H1 (cell line): ENCODE measurements at regions not wholly inside any gene's neighbourhood (a gene's known extent, or its start where the extent isn't known, plus 50 kb on each side); places are given as distances from the start of the nearest gene placed in this dataset.

ENCODE experiments used
- CTCF ChIA-PET: fragments of 300-600 bp; sonication (Branson Sonifier 250); formaldehyde crosslinking; loops from one replicate; lab custom pipeline; 2021; ENCODE audit not compliant: partially characterized antibody; lab: Charles Lee
- POLR2A ChIA-PET: fragments of 300-600 bp; sonication (Branson Sonifier 250); formaldehyde crosslinking; loops from one replicate; lab custom pipeline; 2021; ENCODE audit warnings: inconsistent platforms; ENCODE audit not compliant: partially characterized antibody; lab: Charles Lee
- DNase-seq, 2 experiments: peaks; one replicate each; pipeline versions ENCODE4 v3.0.0 to v3.0.0-alpha.2; 2010 to 2022; ENCODE audit warnings: low spot score in 2 of 2, low read depth in 1 of 2, mixed read lengths in 1 of 2
- FAIRE-seq: peaks from 2 replicates; lab custom pipeline; 2011; peaks lifted over from hg19 to GRCh38; lab: Jason Lieb, UNC
- H2AFZ ChIP-seq: 2 replicates; pipeline ENCODE4 v1.8.1; 2012; ENCODE audit warnings: low read length, inconsistent platforms
- H2AK5ac ChIP-seq: 2 replicates; pipeline ENCODE4 v1.6.1; 2013; ENCODE audit warnings: low read depth, low read length
- H2BK120ac ChIP-seq: replicated peaks from 2 replicates; pipeline ENCODE3; 2013; ENCODE audit warnings: low read depth, low read length, inconsistent platforms
- H2BK12ac ChIP-seq: 2 replicates; pipeline ENCODE4 v1.6.1; 2013; ENCODE audit warnings: low read depth, low read length
- H2BK15ac ChIP-seq: 2 replicates; pipeline ENCODE4 v1.6.1; 2013; ENCODE audit warnings: low read length
- H2BK20ac ChIP-seq: 2 replicates; pipeline ENCODE4 v1.6.1; 2013; ENCODE audit warnings: low read length
- H2BK5ac ChIP-seq: 2 replicates; pipeline ENCODE4 v1.6.1; 2013; ENCODE audit warnings: low read depth, low read length
- H3K14ac ChIP-seq: 2 replicates; pipeline ENCODE4 v1.6.1; 2013; ENCODE audit warnings: inconsistent platforms; ENCODE audit not compliant: insufficient read length
- H3K18ac ChIP-seq: 2 replicates; pipeline ENCODE4 v1.6.1; 2013; ENCODE audit warnings: low read length; ENCODE audit errors: extremely low read depth
- H3K23ac ChIP-seq: 2 replicates; pipeline ENCODE4 v1.6.1; 2013; ENCODE audit warnings: inconsistent platforms; ENCODE audit not compliant: insufficient read length
- H3K23me2 ChIP-seq: 2 replicates; pipeline ENCODE4 v1.6.1; 2013; ENCODE audit warnings: low read depth, low read length
- H3K27ac ChIP-seq: 2 replicates; pipeline ENCODE4 v1.6.1; 2011; ENCODE audit warnings: low read depth, low read length, inconsistent platforms
- H3K27me3 ChIP-seq, 4 experiments: replicated peaks in 1 of 4; 1 replicate in 1 of 4; 2 replicates in 3 of 4; pipeline versions ENCODE4 v1.6.1 to v1.8.1; 2011 to 2013; ENCODE audit warnings: low read length in 3 of 4, mild to moderate bottlenecking in 3 of 4, inconsistent platforms in 2 of 4, mixed read lengths in 2 of 4, moderate library complexity in 1 of 4; ENCODE audit not compliant: control insufficient read depth in 3 of 4, insufficient read depth in 3 of 4; ENCODE audit errors: extremely low read depth in 1 of 4
- H3K36me3 ChIP-seq, 4 experiments: 2 replicates each; pipeline versions ENCODE4 v1.6.1 to v1.8.1; 2011 to 2013; ENCODE audit warnings: mild to moderate bottlenecking in 4 of 4, low read length in 3 of 4, moderate library complexity in 2 of 4, control low read depth in 1 of 4, inconsistent platforms in 1 of 4; ENCODE audit not compliant: insufficient read depth in 4 of 4, control insufficient read depth in 2 of 4
- H3K4ac ChIP-seq: replicated peaks from 2 replicates; pipeline ENCODE3; 2013; ENCODE audit warnings: low read length, low read depth, mixed read lengths, inconsistent platforms; ENCODE audit not compliant: insufficient read length
- H3K4me1 ChIP-seq, 4 experiments: replicated peaks in 1 of 4; 1 replicate in 1 of 4; 2 replicates in 3 of 4; pipeline versions ENCODE4 v1.6.1 to v1.8.1; 2011 to 2013; ENCODE audit warnings: low read length in 3 of 4, inconsistent platforms in 2 of 4, mixed read lengths in 1 of 4; ENCODE audit not compliant: insufficient read depth in 4 of 4, control insufficient read depth in 3 of 4
- H3K4me2 ChIP-seq, 2 experiments: 2 replicates each; pipeline versions ENCODE4 v1.6.1 to v1.8.1; 2011 to 2013; ENCODE audit warnings: low read depth in 2 of 2, low read length in 2 of 2, control low read depth in 1 of 2, inconsistent platforms in 1 of 2, mild to moderate bottlenecking in 1 of 2; ENCODE audit not compliant: insufficient read depth in 1 of 2
- H3K4me3 ChIP-seq, 4 experiments: fragments of 200-600, 300-600 bp in 1 of 4; sonication (generic), shearing (Covaris generic), sonication (Bioruptor Twin) in 1 of 4; 2 replicates each; pipeline versions ENCODE4 v1.5.1 to v1.8.1; 2011 to 2016; ENCODE audit warnings: low read length in 4 of 4, low read depth in 3 of 4, control low read depth in 2 of 4, inconsistent platforms in 2 of 4, mild to moderate bottlenecking in 2 of 4, mixed read lengths in 1 of 4, moderate library complexity in 1 of 4; ENCODE audit not compliant: insufficient read depth in 2 of 4; ENCODE audit errors: extremely low read depth in 1 of 4
- H3K56ac ChIP-seq: replicated peaks from 2 replicates; pipeline ENCODE3; 2013; ENCODE audit warnings: low read depth, mild to moderate bottlenecking, mixed read lengths, low read length, inconsistent platforms; ENCODE audit not compliant: insufficient read length
- H3K79me1 ChIP-seq: 2 replicates; pipeline ENCODE4 v1.6.1; 2013; ENCODE audit warnings: low read depth, low read length, control low read depth
- H3K79me2 ChIP-seq, 2 experiments: 2 replicates each; pipeline versions ENCODE4 v1.6.1 to v1.8.1; 2012 to 2013; ENCODE audit warnings: low read length in 2 of 2, mild to moderate bottlenecking in 2 of 2, inconsistent platforms in 1 of 2; ENCODE audit not compliant: insufficient read depth in 2 of 2, control insufficient read depth in 1 of 2
- H3K9ac ChIP-seq, 4 experiments: replicated peaks in 1 of 4; 1 replicate in 1 of 4; 2 replicates in 3 of 4; pipeline versions ENCODE4 v1.6.1 to v1.8.1; 2011 to 2013; ENCODE audit warnings: low read depth in 3 of 4, low read length in 3 of 4, control low read depth in 2 of 4, mild to moderate bottlenecking in 2 of 4, moderate library complexity in 2 of 4, inconsistent platforms in 1 of 4; ENCODE audit errors: extremely low read depth in 1 of 4
- H3K9me3 ChIP-seq, 2 experiments: 2 replicates each; pipeline versions ENCODE4 v1.6.1 to v1.8.1; 2012 to 2013; ENCODE audit warnings: mild to moderate bottlenecking in 2 of 2, moderate library complexity in 2 of 2, control low read depth in 1 of 2, inconsistent platforms in 1 of 2, low read depth in 1 of 2, low read length in 1 of 2, mixed read lengths in 1 of 2; ENCODE audit not compliant: insufficient read depth in 2 of 2
- H4K20me1 ChIP-seq, 2 experiments: replicated peaks in 1 of 2; 2 replicates each; pipeline versions ENCODE3 to v1.8.1; 2011 to 2013; ENCODE audit warnings: inconsistent platforms in 2 of 2, low read length in 2 of 2, mild to moderate bottlenecking in 1 of 2; ENCODE audit not compliant: insufficient read depth in 2 of 2, control insufficient read depth in 1 of 2
- H4K5ac ChIP-seq: 2 replicates; pipeline ENCODE4 v1.6.1; 2013; ENCODE audit warnings: low read length, low read depth, mixed read lengths, inconsistent platforms; ENCODE audit not compliant: insufficient read length
- H4K8ac ChIP-seq: 2 replicates; pipeline ENCODE4 v1.8.0; 2013; ENCODE audit warnings: mild to moderate bottlenecking, moderate library complexity, low read length, inconsistent platforms; ENCODE audit not compliant: insufficient read depth; ENCODE audit errors: extremely low read depth
- H4K91ac ChIP-seq: replicated peaks from 2 replicates; pipeline ENCODE3; 2013; ENCODE audit warnings: low read length, mixed read lengths, inconsistent platforms; ENCODE audit not compliant: insufficient read length
- BCL11A ChIP-seq, 2 experiments: IDR thresholded peaks; one replicate each; pipeline ENCODE4 v1.6.1; 2011; ENCODE audit warnings: low read depth in 2 of 2, low read length in 2 of 2, mild to moderate bottlenecking in 2 of 2
- CTCF ChIP-seq, 3 experiments: IDR thresholded peaks; 1 replicate in 2 of 3; 2 replicates in 1 of 3; pipeline versions ENCODE4 v1.5.1 to v1.6.1; 2011; ENCODE audit warnings: low read length in 3 of 3, mild to moderate bottlenecking in 3 of 3, inconsistent platforms in 2 of 3, low read depth in 1 of 3, moderate library complexity in 1 of 3; ENCODE audit not compliant: insufficient read depth in 1 of 3; ENCODE audit errors: control extremely low read depth in 1 of 3
- KDM5A ChIP-seq: fragments of 200-600 bp; IDR thresholded peaks from 2 replicates; pipeline ENCODE4 v1.7.1; 2012; ENCODE audit warnings: mild to moderate bottlenecking, low read length, inconsistent platforms, mixed read lengths
- MAX ChIP-seq: IDR thresholded peaks from 2 replicates; pipeline ENCODE4 v1.6.1; 2012; ENCODE audit warnings: inconsistent platforms
- RAD21 ChIP-seq, 2 experiments: IDR thresholded peaks in 1 of 2; conservative IDR thresholded peaks in 1 of 2; 2 replicates each; pipeline ENCODE4 v1.6.1; 2011; ENCODE audit warnings: low read depth in 2 of 2, low read length in 2 of 2, improper control_type of control experiment in 1 of 2, inconsistent platforms in 1 of 2, mild to moderate bottlenecking in 1 of 2, moderate library complexity in 1 of 2
- TEAD4 ChIP-seq: IDR thresholded peaks from 2 replicates; pipeline ENCODE4 v1.6.1; 2012; ENCODE audit warnings: low read depth, low read length, inconsistent platforms, mixed read lengths
- WGBS, 2 experiments: shearing (Covaris generic) in 1 of 2; methylation state at CpG; one replicate each; pipeline versions ENCODE4 v1.1.6 to v1.1.7; 2013 to 2015; ENCODE audit warnings: low lambda C conversion rate in 2 of 2, mixed read lengths in 2 of 2, inconsistent platforms in 1 of 2, low coverage in 1 of 2, missing lambda C conversion rate in 1 of 2; ENCODE audit not compliant: insufficient replicate concordance in 2 of 2, insufficient coverage in 1 of 2, insufficient read length in 1 of 2; ENCODE audit errors: extremely low coverage in 1 of 2, missing lambda C conversion rate in 1 of 2; 5-methylcytosine and 5-hydroxymethylcytosine counted together

GRCh38 chr10:124217906-124218804 is 124.8 kb upstream of the CHST15 start:
- Histone ChIP-seq H3K27me3 (no peaks in the 10 kb centered on the region; a peak in 2 of 7 replicates), H3K9ac (no peak overlapping the region), H3K4ac (no peak overlapping the region), H4K20me1 (no peaks in the 10 kb centered on the region), H3K56ac (no peak overlapping the region), H2BK20ac (0 out of 2 replicates have a peak overlapping the region, but pooled peaks have one; percentile 55), H3K36me3 (no peaks in the 10 kb centered on the region), H4K5ac (no peak overlapping the region), H2BK120ac (no peak overlapping the region), H3K4me2 (no peak overlapping the region), H2BK5ac (no peak overlapping the region), H3K18ac (no peak overlapping the region), H3K27ac (no peak overlapping the region), H3K4me1 (peaks cover 0 to 8% (median 6%) of the 10 kb centered on the region in 4 experiments; a peak in 3 of 7 replicates), H3K4me3 (no peak overlapping the region), H3K23me2 (no peaks in the 10 kb centered on the region), H3K79me2 (no peaks in the 10 kb centered on the region), H3K79me1 (no peaks in the 10 kb centered on the region), H2BK12ac (0 out of 2 replicates have a peak overlapping the region, but pooled peaks have one; percentile 4), H3K23ac (no peak overlapping the region), H2AK5ac (no peak overlapping the region), H2AFZ (no peak overlapping the region), H4K91ac (no peak overlapping the region), H3K14ac (no peak overlapping the region), H2BK15ac (no peak overlapping the region), H4K8ac (peak overlapping the region; percentile 22; the same call in 1 of the 2 replicates), H3K9me3 (no peaks in the 10 kb centered on the region)
- WGBS, 2 experiments, result 71% methylated on average over 12 of the region's 12 CpGs; no CpG with 5 or more reads in 1 of the 2 experiments
- TF ChIP-seq MAX (peak; percentile 81), BCL11A (IDR thresholded peaks at IDR 0.05; ENCODE audit: low read depth in 2 of 2, low read length in 2 of 2) (no peak), CTCF (IDR thresholded peaks at IDR 0.05; ENCODE audit: control extremely low read depth in 1 of 3, insufficient read depth in 1 of 3, low read depth in 1 of 3, low read length in 3 of 3) (peak; percentile 66 to 87 (median 78)), TEAD4 (peak; percentile 83), KDM5A (no peak), RAD21 (IDR thresholded peaks at IDR 0.05 in 1 of 2, conservative IDR thresholded peaks at IDR 0.05 in 1 of 2; ENCODE audit: low read depth in 2 of 2, low read length in 2 of 2) (peak; percentile 57 to 72)
- ChIA-PET POLR2A (no interaction called here), CTCF (interaction anchor here (0.6 to 3.9 kb wide), 37 partner anchors 7 to 634 kb away, joined by 3 to 46 read pairs (median 4); no protein-coding TSS in a partner anchor)
- no peak for FAIRE-seq
- DNase-seq, result peak; percentile 33 to 72
